Upper lobe of left lung (tissue), 6 donors: ENCODE measurements at regions not wholly inside any gene's neighbourhood (a gene's known extent, or its start where the extent isn't known, plus 50 kb on each side); places are given as distances from the start of the nearest gene placed in this dataset.

Experiments
- ATAC-seq, 2 donors: fragments of 200-7000 bp; cut with Tn5 transposase; one replicate each; pipeline ENCODE4 v1.9.1; 2022; ENCODE audit warnings: mild to moderate bottlenecking in 2 of 2, moderate library complexity in 2 of 2; ENCODE audit not compliant: low FRiP score in 2 of 2
- DNase-seq, 2 donors: peaks; one replicate each; pipeline ENCODE4 v3.0.0-alpha.2; 2019 to 2020
- H3K27ac ChIP-seq, 4 donors: fragments of 200-600 bp; sonication (generic); one replicate each; pipeline ENCODE4 v1.5.1; 2016 to 2019
- H3K27me3 ChIP-seq, 4 donors: fragments of 200-600 bp; sonication (generic); one replicate each; pipeline ENCODE4 v1.5.1; 2017 to 2019
- H3K36me3 ChIP-seq, 4 donors: fragments of 200-600 bp; sonication (generic); one replicate each; pipeline ENCODE4 v1.5.1; 2016 to 2019
- H3K4me1 ChIP-seq, 4 donors: fragments of 200-600 bp; sonication (generic); one replicate each; pipeline ENCODE4 v1.5.1; 2018 to 2019
- H3K4me3 ChIP-seq, 4 donors: fragments of 200-600 bp; sonication (generic); one replicate each; pipeline ENCODE4 v1.5.1; 2017 to 2019; ENCODE audit warnings: mild to moderate bottlenecking in 2 of 4, moderate library complexity in 1 of 4
- H3K9me3 ChIP-seq, 4 donors: fragments of 200-600 bp; sonication (generic); one replicate each; pipeline ENCODE4 v1.5.1; 2018 to 2019
- CTCF ChIP-seq, 6 experiments: fragments of 450-650 bp in 4 of 6; fragments of 200-600 bp in 2 of 6; sonication (generic) in 2 of 6; IDR thresholded peaks; one replicate each; pipeline ENCODE4 v1.5.1; 2016 to 2019; ENCODE audit warnings: antibody characterized with exemption in 6 of 6
- EP300 ChIP-seq, 4 donors: sonication (generic); formaldehyde crosslinking; IDR thresholded peaks; one replicate each; pipeline ENCODE4 v1.5.1; 2017; ENCODE audit warnings: antibody characterized with exemption in 4 of 4, control low read depth in 2 of 4
- POLR2A ChIP-seq, 4 donors: fragments of 450-650 bp; IDR thresholded peaks; one replicate each; pipeline ENCODE4 v1.5.1; 2016 to 2017; ENCODE audit warnings: antibody characterized with exemption in 4 of 4, mild to moderate bottlenecking in 2 of 4
- POLR2AphosphoS5 ChIP-seq, 2 donors: sonication (generic); formaldehyde crosslinking; IDR thresholded peaks; one replicate each; pipeline ENCODE4 v1.5.1; 2017; ENCODE audit warnings: antibody characterized with exemption in 2 of 2
- WGBS, 2 donors: methylation state at CpG; one replicate each; pipeline ENCODE4 v1.1.5; 2017 to 2018; 5-methylcytosine and 5-hydroxymethylcytosine counted together
- donor health status: DM: no; HTN: no; CAD: no; lungs with moderate emphysema.
- donor health status: DM: no; HTN: yes; CAD: no; lungs with severe emphysema.

DNA sequence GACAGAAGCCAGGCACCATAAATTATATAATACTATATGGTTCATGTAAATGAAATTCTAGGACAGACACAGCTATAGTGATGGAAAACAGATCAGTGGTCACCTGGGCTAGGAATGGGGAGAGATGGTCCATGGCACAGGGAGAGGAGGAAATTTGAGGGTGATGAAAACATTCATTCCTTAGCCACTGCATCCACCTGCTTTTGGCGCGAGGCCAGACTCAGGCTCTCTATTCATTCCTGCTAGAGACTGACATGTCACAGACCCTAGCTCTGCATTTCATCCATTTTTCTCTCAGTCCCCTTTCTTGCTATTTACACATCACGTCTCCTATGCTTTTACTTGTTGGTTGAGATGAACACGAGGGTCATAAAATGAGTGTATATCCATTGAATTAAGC is 628.3 kb upstream of the SLC10A2 start:
- no peak for TF ChIP-seq POLR2A (IDR thresholded peaks at IDR 0.05)
- TF ChIP-seq CTCF (IDR thresholded peaks at IDR 0.05): no peak
- no peak for TF ChIP-seq EP300 (IDR thresholded peaks at IDR 0.05)
- no peak for TF ChIP-seq POLR2AphosphoS5 (IDR thresholded peaks at IDR 0.05)
- no peaks in the 10 kb centered on the region for H3K36me3 ChIP-seq
- ATAC-seq (no peak), DNase-seq (no peak)
- H3K4me3 ChIP-seq: no peak overlapping the region
- no peaks in the 10 kb centered on the region for H3K27me3 ChIP-seq
- 78 to 82% methylated on average over 4 of the region's 4 CpGs for WGBS, 2 donors
- H3K27ac ChIP-seq: no peak overlapping the region
- H3K4me1 ChIP-seq: no peaks in the 10 kb centered on the region
- no peaks in the 10 kb centered on the region for H3K9me3 ChIP-seq

GRCh38 chr13:103694033-103694432 is 627.8 kb upstream of the SLC10A2 start:
- Histone ChIP-seq H3K27ac (no peak overlapping the region), H3K36me3 (no peaks in the 10 kb centered on the region), H3K9me3 (no peaks in the 10 kb centered on the region), H3K27me3 (no peaks in the 10 kb centered on the region), H3K4me1 (no peaks in the 10 kb centered on the region), H3K4me3 (no peak overlapping the region)
- WGBS, 2 donors: 29 to 40% methylated on average over 5 of the region's 5 CpGs
- no peak for DNase-seq
- TF ChIP-seq POLR2A (IDR thresholded peaks at IDR 0.05) (no peak), EP300 (IDR thresholded peaks at IDR 0.05) (no peak), POLR2AphosphoS5 (IDR thresholded peaks at IDR 0.05) (no peak), CTCF (IDR thresholded peaks at IDR 0.05) (no peak)
- no peak for ATAC-seq

- H3K27ac ChIP-seq: no peak overlapping the region
- H3K4me1 ChIP-seq: no peaks in the 10 kb centered on the region
- H3K9me3 ChIP-seq: no peaks in the 10 kb centered on the region
- no peak for TF ChIP-seq CTCF (IDR thresholded peaks at IDR 0.05)
- no peak for TF ChIP-seq POLR2A (IDR thresholded peaks at IDR 0.05)
- TF ChIP-seq POLR2AphosphoS5 (IDR thresholded peaks at IDR 0.05): no peak
- no peak for TF ChIP-seq EP300 (IDR thresholded peaks at IDR 0.05)
- no peak overlapping the region for H3K4me3 ChIP-seq
- no peaks in the 10 kb centered on the region for H3K27me3 ChIP-seq
- DNase-seq: no peak
- no peak for ATAC-seq
- no peaks in the 10 kb centered on the region for H3K36me3 ChIP-seq
- 91 to 94% methylated on average over 4 of the region's 4 CpGs for WGBS, 2 donors
These were observed 626.2 kb upstream of the SLC10A2 start for GRCh38 chr13:103692442-103692841.

DNA sequence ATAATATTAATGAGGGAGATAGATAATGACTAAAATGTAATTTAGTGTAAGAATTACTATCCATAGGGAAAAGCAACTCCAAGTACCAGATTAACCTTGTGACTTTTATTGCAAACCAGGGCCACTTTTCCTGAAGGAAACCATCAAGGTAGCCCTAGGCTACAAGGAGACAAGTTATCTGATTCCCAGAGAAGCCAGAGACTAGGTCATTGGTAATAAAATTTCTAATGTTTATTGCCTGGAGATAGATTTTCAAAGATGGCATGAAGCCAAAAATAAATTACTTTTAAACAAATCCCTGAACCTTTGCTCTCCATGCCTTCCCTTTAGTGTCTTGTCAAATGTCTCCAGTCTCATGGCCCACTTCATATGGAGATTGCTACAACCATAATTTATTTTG is 610.1 kb upstream of the SLC10A2 start:
- TF ChIP-seq POLR2AphosphoS5 (IDR thresholded peaks at IDR 0.05): no peak
- no peak for TF ChIP-seq CTCF (IDR thresholded peaks at IDR 0.05)
- no peak for TF ChIP-seq POLR2A (IDR thresholded peaks at IDR 0.05)
- no peak for TF ChIP-seq EP300 (IDR thresholded peaks at IDR 0.05)
- Histone ChIP-seq H3K4me1 (no peaks in the 10 kb centered on the region), H3K27me3 (no peaks in the 10 kb centered on the region), H3K27ac (no peak overlapping the region), H3K4me3 (no peak overlapping the region), H3K36me3 (no peaks in the 10 kb centered on the region), H3K9me3 (no peaks in the 10 kb centered on the region)
- DNase-seq (no peak), ATAC-seq (no peak)

DNA sequence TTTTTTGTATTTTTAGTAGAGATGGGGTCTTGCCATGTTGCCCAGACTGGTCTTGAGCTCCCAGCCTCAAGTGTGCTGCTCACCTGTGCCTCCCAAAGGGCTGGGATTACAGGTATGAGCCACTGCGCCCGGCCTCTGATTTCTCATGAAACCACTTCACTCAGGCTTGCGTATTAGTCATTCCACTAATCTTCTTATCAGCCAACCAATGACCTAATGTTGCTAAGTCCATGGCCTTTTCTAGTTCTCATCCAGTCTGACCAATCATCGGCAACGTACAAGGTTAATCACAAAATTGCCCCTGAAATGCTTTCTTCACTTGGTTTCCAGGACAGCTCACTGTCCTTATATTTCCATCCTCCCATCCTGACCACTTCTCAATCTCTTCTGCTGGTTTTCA is 605.3 kb upstream of the SLC10A2 start:
- WGBS, 2 donors: 93 to 99% methylated on average over 5 of the region's 5 CpGs
- ATAC-seq: no peak
- H3K27ac ChIP-seq: no peak overlapping the region

More for the DNA sequence above, 605.3 kb upstream of the SLC10A2 start:
- Histone ChIP-seq H3K4me3 (no peak overlapping the region), H3K27me3 (no peaks in the 10 kb centered on the region), H3K4me1 (no peaks in the 10 kb centered on the region), H3K9me3 (no peaks in the 10 kb centered on the region), H3K36me3 (no peaks in the 10 kb centered on the region)
- TF ChIP-seq EP300 (IDR thresholded peaks at IDR 0.05) (no peak), POLR2AphosphoS5 (IDR thresholded peaks at IDR 0.05) (no peak), CTCF (IDR thresholded peaks at IDR 0.05) (no peak), POLR2A (IDR thresholded peaks at IDR 0.05) (no peak)
- DNase-seq: no peak
